ENCODE measurements at regions not wholly inside any gene's neighbourhood (a gene's known extent, or its start where the extent isn't known, plus 50 kb on each side); places are given as distances from the start of the nearest gene placed in this dataset.

DNA sequence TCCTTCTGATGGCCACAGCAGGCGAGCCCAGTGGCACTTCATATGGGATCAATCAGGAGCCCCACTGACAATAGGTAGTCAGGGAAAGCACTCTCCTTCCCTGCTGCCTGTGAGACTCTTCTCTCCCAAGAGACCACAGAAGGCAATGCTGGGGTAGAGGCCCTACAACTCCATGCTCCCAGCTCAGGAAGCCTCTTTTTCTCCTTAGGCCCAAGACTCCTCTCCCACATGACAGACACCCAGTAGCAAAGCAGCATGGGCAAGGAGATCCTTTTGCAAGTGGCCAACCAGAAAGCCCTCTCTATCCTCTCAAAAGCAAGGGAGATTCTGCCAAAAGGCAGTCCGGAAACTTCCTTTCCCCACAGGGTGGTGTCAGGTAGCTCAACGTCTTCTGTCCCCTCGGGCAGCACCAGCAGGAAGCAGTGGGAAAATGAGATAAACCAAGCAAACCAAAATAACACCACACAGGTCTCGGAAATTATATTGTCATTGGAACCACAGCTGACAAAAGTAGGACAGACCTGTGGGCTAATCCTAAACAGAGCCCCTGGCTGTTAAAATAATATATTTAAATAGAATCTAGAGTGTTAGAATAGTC is 172.7 kb upstream of the GDF10 start:
- TF ChIP-seq, protein P1, sequence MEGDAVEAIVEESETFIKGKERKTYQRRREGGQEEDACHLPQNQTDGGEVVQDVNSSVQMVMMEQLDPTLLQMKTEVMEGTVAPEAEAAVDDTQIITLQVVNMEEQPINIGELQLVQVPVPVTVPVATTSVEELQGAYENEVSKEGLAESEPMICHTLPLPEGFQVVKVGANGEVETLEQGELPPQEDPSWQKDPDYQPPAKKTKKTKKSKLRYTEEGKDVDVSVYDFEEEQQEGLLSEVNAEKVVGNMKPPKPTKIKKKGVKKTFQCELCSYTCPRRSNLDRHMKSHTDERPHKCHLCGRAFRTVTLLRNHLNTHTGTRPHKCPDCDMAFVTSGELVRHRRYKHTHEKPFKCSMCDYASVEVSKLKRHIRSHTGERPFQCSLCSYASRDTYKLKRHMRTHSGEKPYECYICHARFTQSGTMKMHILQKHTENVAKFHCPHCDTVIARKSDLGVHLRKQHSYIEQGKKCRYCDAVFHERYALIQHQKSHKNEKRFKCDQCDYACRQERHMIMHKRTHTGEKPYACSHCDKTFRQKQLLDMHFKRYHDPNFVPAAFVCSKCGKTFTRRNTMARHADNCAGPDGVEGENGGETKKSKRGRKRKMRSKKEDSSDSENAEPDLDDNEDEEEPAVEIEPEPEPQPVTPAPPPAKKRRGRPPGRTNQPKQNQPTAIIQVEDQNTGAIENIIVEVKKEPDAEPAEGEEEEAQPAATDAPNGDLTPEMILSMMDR (IDR thresholded peaks at IDR 0.05), result no peak
- no peak for TF ChIP-seq EZH2 (IDR thresholded peaks at IDR 0.05; ENCODE audit: borderline replicate concordance, insufficient read depth, low read depth, low read length, poor library complexity, severe bottlenecking)
